A549 (cell line): ENCODE measurements at regions not wholly inside any gene's neighbourhood (a gene's known extent, or its start where the extent isn't known, plus 50 kb on each side); places are given as distances from the start of the nearest gene placed in this dataset.

ENCODE experiments used
- ATAC-seq, 2 experiments: fragments of 200-7000 bp in 1 of 2; fragments of >200 bp in 1 of 2; cut with Nextera tagmentation in 1 of 2; cut with Tn5 transposase in 1 of 2; 3 replicates each; pipeline versions ENCODE4 v1.8.0 to v1.9.1; 2018 to 2020; ENCODE audit warnings: mild to moderate bottlenecking in 1 of 2, moderate library complexity in 1 of 2
- CTCF ChIA-PET: fragments of 300-600 bp; sonication (Branson Sonifier 250); formaldehyde crosslinking; extraction: SDS; loops from one replicate; lab custom pipeline; 2021; ENCODE audit warnings: antibody characterized with exemption, inconsistent platforms; lab: Yijun Ruan, JAX
- POLR2A ChIA-PET: fragments of 350-600 bp; formaldehyde crosslinking; extraction: SDS; loops from one replicate; lab custom pipeline; 2021; ENCODE audit warnings: antibody characterized with exemption, inconsistent platforms; lab: Yijun Ruan, JAX
- DNase-seq, 2 experiments: peaks; one replicate each; pipeline versions ENCODE4 v3.0.0 to v3.0.0-alpha.2; 2011 to 2016; ENCODE audit warnings: low read depth in 1 of 2, low spot score in 1 of 2
- FAIRE-seq: peaks from 2 replicates; lab custom pipeline; 2011; peaks lifted over from hg19 to GRCh38; lab: Jason Lieb, UNC
- H3K27ac ChIP-seq, 2 experiments: fragments of >200 bp; sonication (Bioruptor Twin); formaldehyde crosslinking; 3 replicates each; pipeline ENCODE4 v1.5.1; 2016 to 2017
- H3K4me1 ChIP-seq: fragments of >200 bp; sonication (Bioruptor Twin); formaldehyde crosslinking; 3 replicates; pipeline ENCODE4 v1.6.1; 2016
- H3K4me2 ChIP-seq: fragments of >200 bp; sonication (Bioruptor Twin); formaldehyde crosslinking; 3 replicates; pipeline ENCODE4 v1.6.1; 2016
- H3K4me3 ChIP-seq: fragments of >200 bp; sonication (Bioruptor Twin); formaldehyde crosslinking; 3 replicates; pipeline ENCODE4 v1.5.1; 2016
- H3K9me3 ChIP-seq: fragments of >200 bp; sonication (Bioruptor Twin); formaldehyde crosslinking; 3 replicates; pipeline ENCODE4 v1.6.1; 2016
- CHD2 ChIP-seq: fragments of 150-350 bp; IDR thresholded peaks from 2 replicates; pipeline ENCODE4 v1.6.1; 2014; ENCODE audit warnings: low read length; ENCODE audit not compliant: partially characterized antibody
- CHD4 ChIP-seq: fragments of 200-600 bp; sonication (generic); IDR thresholded peaks from 2 replicates; pipeline ENCODE4 v1.6.1; 2016; ENCODE audit warnings: antibody characterized with exemption, mild to moderate bottlenecking, borderline replicate concordance
- E2F6 ChIP-seq: IDR thresholded peaks from 2 replicates; pipeline ENCODE4 v1.6.1; 2012; ENCODE audit warnings: low read depth, borderline replicate concordance
- EHF ChIP-seq: fragments of 250-450 bp; sonication (Bioruptor Pico); IDR thresholded peaks from 2 replicates; pipeline ENCODE4 v1.5.0; 2020; ENCODE audit warnings: mild to moderate bottlenecking
- EP300 ChIP-seq, 2 experiments: fragments of >200 bp; sonication (Bioruptor Twin); formaldehyde crosslinking; IDR thresholded peaks; 2 replicates in 1 of 2; 3 replicates in 1 of 2; pipeline ENCODE4 v1.6.1; 2016 to 2017
- ESRRA ChIP-seq: fragments of 150-350 bp; IDR thresholded peaks from 2 replicates; pipeline ENCODE4 v1.6.1; 2014; ENCODE audit warnings: mild to moderate bottlenecking, low read length, borderline replicate concordance
- FOSL2 ChIP-seq, 2 experiments: fragments of 450-650 bp in 1 of 2; fragments of >200 bp in 1 of 2; sonication (Bioruptor Twin) in 1 of 2; formaldehyde crosslinking; IDR thresholded peaks; 2 replicates each; pipeline versions ENCODE4 v1.5.0 to v1.6.1; 2016 to 2020; ENCODE audit warnings: mild to moderate bottlenecking in 1 of 2, moderate library complexity in 1 of 2
- FOXS1 ChIP-seq: fragments of 250-450 bp; sonication (Bioruptor Pico); IDR thresholded peaks from 2 replicates; pipeline ENCODE4 v1.5.0; 2020; ENCODE audit warnings: mild to moderate bottlenecking, moderate library complexity
- HDAC2 ChIP-seq: fragments of 200-600 bp; sonication (generic); IDR thresholded peaks from 2 replicates; pipeline ENCODE4 v1.6.1; 2016
- HOXB13 ChIP-seq: fragments of 250-450 bp; sonication (Bioruptor Pico); IDR thresholded peaks from 2 replicates; pipeline ENCODE4 v1.5.0; 2020; ENCODE audit warnings: low read depth, mild to moderate bottlenecking, moderate library complexity
- JUNB ChIP-seq: fragments of >200 bp; sonication (Bioruptor Twin); formaldehyde crosslinking; IDR thresholded peaks from 2 replicates; pipeline ENCODE4 v1.6.1; 2016
- KDM1A ChIP-seq: fragments of 200-600 bp; sonication (generic); IDR thresholded peaks from 2 replicates; pipeline ENCODE4 v1.6.1; 2016; ENCODE audit warnings: low read depth, mild to moderate bottlenecking
- KDM5A ChIP-seq: fragments of 200-600 bp; sonication (generic); IDR thresholded peaks from 2 replicates; pipeline ENCODE4 v1.6.1; 2016; ENCODE audit warnings: antibody characterized with exemption, mild to moderate bottlenecking
- MAFK ChIP-seq: fragments of 450-650 bp; IDR thresholded peaks from 2 replicates; pipeline ENCODE4 v1.6.1; 2014; ENCODE audit not compliant: partially characterized antibody
- MAX ChIP-seq: IDR thresholded peaks from 2 replicates; pipeline ENCODE4 v1.6.1; 2012
- MAZ ChIP-seq: fragments of 150-350 bp; IDR thresholded peaks from 2 replicates; pipeline ENCODE4 v1.6.1; 2014; ENCODE audit warnings: antibody characterized with exemption, low read depth, low read length, borderline replicate concordance
- NPAS2 ChIP-seq: fragments of 250-450 bp; sonication (Bioruptor Pico); IDR thresholded peaks from 2 replicates; pipeline ENCODE4 v1.8.0; 2022; ENCODE audit warnings: mild to moderate bottlenecking, moderate library complexity, borderline replicate concordance
- NR3C1 ChIP-seq: fragments of >200 bp; sonication (Bioruptor Twin); formaldehyde crosslinking; IDR thresholded peaks from 3 replicates; pipeline ENCODE4 v1.6.1; 2017
- PBX3 ChIP-seq: IDR thresholded peaks from 2 replicates; pipeline ENCODE4 v1.6.1; 2012
- PHF8 ChIP-seq: fragments of 200-600 bp; sonication (generic); IDR thresholded peaks from 2 replicates; pipeline ENCODE4 v1.6.1; 2016; ENCODE audit warnings: low read depth, mild to moderate bottlenecking, antibody characterized with exemption, moderate library complexity, borderline replicate concordance
- POLR2A ChIP-seq: IDR thresholded peaks from 2 replicates; pipeline ENCODE4 v1.6.1; 2012; ENCODE audit warnings: mild to moderate bottlenecking, low read length
- POLR2AphosphoS2 ChIP-seq: conservative IDR thresholded peaks from 2 replicates; pipeline ENCODE4 v1.6.1; 2012; ENCODE audit warnings: low read length, improper control_type of control experiment, inconsistent platforms
- RAD21 ChIP-seq, 2 experiments: fragments of >200 bp in 1 of 2; sonication (Bioruptor Twin) in 1 of 2; formaldehyde crosslinking in 1 of 2; IDR thresholded peaks in 1 of 2; conservative IDR thresholded peaks in 1 of 2; 2 replicates in 1 of 2; 3 replicates in 1 of 2; pipeline ENCODE4 v1.6.1; 2012 to 2018; ENCODE audit warnings: inconsistent platforms in 1 of 2
- RCOR1 ChIP-seq: fragments of 150-350 bp; IDR thresholded peaks from 2 replicates; pipeline ENCODE4 v1.6.1; 2014; ENCODE audit warnings: antibody characterized with exemption, low read length, low read depth
- SREBF2 ChIP-seq: fragments of 450-650 bp; IDR thresholded peaks from 2 replicates; pipeline ENCODE4 v1.6.1; 2014; ENCODE audit warnings: mild to moderate bottlenecking, moderate library complexity
- TFCP2L1 ChIP-seq: fragments of 250-450 bp; sonication (Bioruptor Pico); IDR thresholded peaks from 2 replicates; pipeline ENCODE4 v1.5.0; 2021; ENCODE audit warnings: mild to moderate bottlenecking
- TP53 ChIP-seq: fragments of 250-450 bp; sonication (Bioruptor Pico); IDR thresholded peaks from 2 replicates; pipeline ENCODE4 v1.5.0; 2021; ENCODE audit warnings: mild to moderate bottlenecking, moderate library complexity
- ZC3H11A ChIP-seq: fragments of 450-650 bp; IDR thresholded peaks from 2 replicates; pipeline ENCODE4 v1.6.1; 2014; ENCODE audit warnings: antibody characterized with exemption, mild to moderate bottlenecking
- ZSCAN20 ChIP-seq: fragments of 250-450 bp; sonication (Bioruptor Pico); IDR thresholded peaks from 2 replicates; pipeline ENCODE4 v1.8.0; 2022; ENCODE audit warnings: mild to moderate bottlenecking, moderate library complexity
- WGBS: methylation state at CpG from one replicate; pipeline ENCODE4 v1.1.6; 2017; ENCODE audit errors: missing lambda C conversion rate; 5-methylcytosine and 5-hydroxymethylcytosine counted together

GRCh38 chrX:84611843-84612636 is 109.8 kb upstream of the HDX start:
- ATAC-seq (no peak), FAIRE-seq (no peak), DNase-seq (no peak)
- CTCF ChIA-PET, result no interaction called here
- WGBS, result 0% methylated on average over 3 of the region's 3 CpGs
- TF ChIP-seq MAX (no peak), HOXB13 (CRISPR knock-in tag) (no peak), CHD4 (no peak), JUNB (no peak), ESRRA (no peak), TP53 (no peak), PHF8 (no peak)
- POLR2A ChIA-PET, result no interaction called here
- H3K27ac ChIP-seq, result no peak overlapping the region
- H3K4me3 ChIP-seq, result no peak overlapping the region
- H3K9me3 ChIP-seq, result no peaks in the 10 kb centered on the region
- no peaks in the 10 kb centered on the region for H3K4me1 ChIP-seq
- H3K4me2 ChIP-seq, result no peak overlapping the region

GRCh38 chrX:84634201-84634782 is 132.0 kb upstream of the HDX start:
- no peak overlapping the region for H3K27ac ChIP-seq
- ChIA-PET CTCF (no interaction called here), POLR2A (no interaction called here)
- no peaks in the 10 kb centered on the region for H3K4me1 ChIP-seq
- ATAC-seq (no peak), FAIRE-seq (no peak), DNase-seq (no peak)
- WGBS, result 32% methylated on average over 3 of the region's 3 CpGs
- no peak for TF ChIP-seq RCOR1
- no peak for TF ChIP-seq POLR2AphosphoS2
- no peak for TF ChIP-seq ZSCAN20
- no peak for TF ChIP-seq HOXB13 (CRISPR knock-in tag)
- TF ChIP-seq CHD2, result no peak
- TF ChIP-seq KDM1A, result no peak
- TF ChIP-seq MAZ, result no peak
- TF ChIP-seq FOXS1 (CRISPR knock-in tag), result no peak
- TF ChIP-seq MAFK, result no peak
- no peak for TF ChIP-seq FOSL2 (IDR thresholded peaks at IDR 0.05)
- TF ChIP-seq FOSL2 (CRISPR knock-in tag; IDR thresholded peaks at IDR 0.05), result no peak
- TF ChIP-seq NPAS2, result no peak
- no peak for TF ChIP-seq HDAC2
- TF ChIP-seq PBX3, result no peak
- no peak for TF ChIP-seq EP300 (IDR thresholded peaks at IDR 0.05)
- no peak for TF ChIP-seq RAD21 (conservative IDR thresholded peaks at IDR 0.05 in 1 of 2, IDR thresholded peaks at IDR 0.05 in 1 of 2)
- TF ChIP-seq NR3C1, result no peak
- no peak for TF ChIP-seq CHD4
- no peak for TF ChIP-seq E2F6
- TF ChIP-seq TP53, result no peak
- H3K4me3 ChIP-seq, result no peak overlapping the region
- H3K9me3 ChIP-seq, result no peaks in the 10 kb centered on the region
- no peak overlapping the region for H3K4me2 ChIP-seq

- Histone ChIP-seq H3K9me3 (no peaks in the 10 kb centered on the region), H3K4me3 (no peak overlapping the region), H3K4me2 (no peak overlapping the region), H3K27ac (no peak overlapping the region), H3K4me1 (no peaks in the 10 kb centered on the region)
- ChIA-PET CTCF (no interaction called here), POLR2A (no interaction called here)
- 0% methylated on average over 2 of the region's 2 CpGs for WGBS
- no peak for ATAC-seq
- TF ChIP-seq SREBF2 (no peak), EHF (CRISPR knock-in tag) (no peak), KDM5A (no peak), TFCP2L1 (no peak), POLR2A (no peak), ZC3H11A (no peak)
- DNase-seq, result no peak
- peak; percentile 81 for FAIRE-seq
These were observed 163.8 kb upstream of the HDX start for GRCh38 chrX:84666086-84666485.
